ENCODE measurements at regions not wholly inside any gene's neighbourhood (a gene's known extent, or its start where the extent isn't known, plus 50 kb on each side); places are given as distances from the start of the nearest gene placed in this dataset.

- no peak overlapping the region for H3K27ac ChIP-seq (ENCODE audit: low read length)
- no peaks in the 10 kb centered on the region for H3K9me3 ChIP-seq (ENCODE audit: control insufficient read depth, insufficient read depth, low read depth, low read length)
- DNase-seq (ENCODE audit: low read depth, low spot score) (no peak), ATAC-seq (no peak)
- TF ChIP-seq TCF7L2 (IDR thresholded peaks at IDR 0.05; ENCODE audit: low read depth, low read length): no peak
- no peak for TF ChIP-seq REST (IDR thresholded peaks at IDR 0.05; ENCODE audit: insufficient read depth in 1 of 2, low read depth in 2 of 2, low read length in 1 of 2)
- TF ChIP-seq SIN3A (IDR thresholded peaks at IDR 0.05; ENCODE audit: borderline replicate concordance, insufficient read depth, low read depth, low read length): no peak
- no peak for TF ChIP-seq CTCF (IDR thresholded peaks at IDR 0.05)
- no peak for TF ChIP-seq POLR2AphosphoS5 (IDR thresholded peaks at IDR 0.05; ENCODE audit: low read depth, low read length)
- ChIA-PET CTCF (no interaction called here), POLR2A (no interaction called here)
- in situ Hi-C loops (cut with HindIII; ENCODE audit: low pct_unique_long_range_greater_than_20kb, low sequenced_read_pairs): no loop called here
- H3K4me3 ChIP-seq (ENCODE audit: low read depth in 2 of 2, low read length in 2 of 2): no peak overlapping the region
- no peaks in the 10 kb centered on the region for H3K36me3 ChIP-seq (ENCODE audit: control insufficient read depth, insufficient read depth, low read length)
- intact Hi-C loops (cut with micrococcal nuclease; ENCODE audit: unreplicated experiment): no loop called here
- BruUV-seq (replicated peaks): no TSS peak
- no peaks in the 10 kb centered on the region for H3K27me3 ChIP-seq (ENCODE audit: control insufficient read depth, insufficient read depth, low read length)
- no peaks in the 10 kb centered on the region for H3K4me1 ChIP-seq (ENCODE audit: control insufficient read depth, insufficient read depth, low read length)
Measured at GRCh38 chr9:85142496-85142911, 473.0 kb downstream of the NTRK2 start.

- ATAC-seq (no peak), DNase-seq (ENCODE audit: low read depth, low spot score) (no peak)
- intact Hi-C loops (cut with micrococcal nuclease; ENCODE audit: unreplicated experiment): no loop called here
- in situ Hi-C loops (cut with HindIII; ENCODE audit: low pct_unique_long_range_greater_than_20kb, low sequenced_read_pairs): no loop called here
- BruUV-seq (replicated peaks): no TSS peak
- POLR2A ChIA-PET: no interaction called here
- Histone ChIP-seq H3K9me3 (ENCODE audit: control insufficient read depth, insufficient read depth, low read depth, low read length) (no peaks in the 10 kb centered on the region), H3K27ac (ENCODE audit: low read length) (no peak overlapping the region), H3K4me1 (ENCODE audit: control insufficient read depth, insufficient read depth, low read length) (no peaks in the 10 kb centered on the region), H3K4me3 (ENCODE audit: low read depth in 2 of 2, low read length in 2 of 2) (no peak overlapping the region), H3K27me3 (ENCODE audit: control insufficient read depth, insufficient read depth, low read length) (no peaks in the 10 kb centered on the region), H3K36me3 (ENCODE audit: control insufficient read depth, insufficient read depth, low read length) (no peaks in the 10 kb centered on the region)
- TF ChIP-seq CTCF (IDR thresholded peaks at IDR 0.05) (no peak), POLR2AphosphoS5 (IDR thresholded peaks at IDR 0.05; ENCODE audit: low read depth, low read length) (no peak), REST (IDR thresholded peaks at IDR 0.05; ENCODE audit: insufficient read depth in 1 of 2, low read depth in 2 of 2, low read length in 1 of 2) (no peak), TCF7L2 (IDR thresholded peaks at IDR 0.05; ENCODE audit: low read depth, low read length) (no peak), SIN3A (IDR thresholded peaks at IDR 0.05; ENCODE audit: borderline replicate concordance, insufficient read depth, low read depth, low read length) (no peak)
- CTCF ChIA-PET: no interaction called here
Measured at GRCh38 chr9:85137696-85138095, 468.2 kb downstream of the NTRK2 start.
